KMS-11 (cell line): ENCODE measurements at regions not wholly inside any gene's neighbourhood (a gene's known extent, or its start where the extent isn't known, plus 50 kb on each side); places are given as distances from the start of the nearest gene placed in this dataset.

Source experiments
- H2AFZ ChIP-seq: fragments of 200-600 bp; sonication (generic); 2 replicates; pipeline ENCODE4 v1.6.1; 2016; ENCODE audit warnings: antibody characterized with exemption, mixed run types, low read depth
- H3K27ac ChIP-seq: fragments of 200-600 bp; sonication (generic); 2 replicates; pipeline ENCODE4 v1.6.1; 2016; ENCODE audit warnings: mild to moderate bottlenecking, mixed run types
- H3K27me3 ChIP-seq: fragments of 200-600 bp; sonication (generic); 2 replicates; pipeline ENCODE4 v1.6.1; 2017; ENCODE audit warnings: mild to moderate bottlenecking, low read depth, mixed run types, moderate library complexity; ENCODE audit not compliant: insufficient read depth
- H3K36me3 ChIP-seq: fragments of 200-600 bp; sonication (generic); 2 replicates; pipeline ENCODE4 v1.6.1; 2017; ENCODE audit warnings: mild to moderate bottlenecking, mixed run types; ENCODE audit not compliant: insufficient read depth
- H3K4me1 ChIP-seq: fragments of 200-600 bp; sonication (generic); 2 replicates; pipeline ENCODE4 v1.6.1; 2016; ENCODE audit warnings: mild to moderate bottlenecking, low read depth, mixed run types; ENCODE audit not compliant: poor library complexity, severe bottlenecking
- H3K4me2 ChIP-seq: fragments of 200-600 bp; sonication (generic); 2 replicates; pipeline ENCODE4 v1.7.0; 2016; ENCODE audit warnings: mild to moderate bottlenecking, mixed run types
- H3K4me3 ChIP-seq: fragments of 200-600 bp; sonication (generic); IDR thresholded peaks from 2 replicates; pipeline ENCODE4 v1.6.1; 2017; ENCODE audit warnings: low read depth, low read length, mixed read lengths; ENCODE audit not compliant: insufficient read depth
- H3K79me2 ChIP-seq: fragments of 200-600 bp; sonication (generic); 2 replicates; pipeline ENCODE4 v1.6.1; 2016; ENCODE audit warnings: low read depth, mixed run types; ENCODE audit not compliant: insufficient read depth
- H3K9ac ChIP-seq: fragments of 200-600 bp; sonication (generic); 2 replicates; pipeline ENCODE4 v1.6.1; 2016; ENCODE audit warnings: mild to moderate bottlenecking, mixed run types
- H4K20me1 ChIP-seq: fragments of 200-600 bp; sonication (generic); 2 replicates; pipeline ENCODE4 v1.6.1; 2016; ENCODE audit warnings: mild to moderate bottlenecking, mixed run types; ENCODE audit not compliant: insufficient read depth
- CTCF ChIP-seq: fragments of 200-600 bp; sonication (generic); conservative IDR thresholded peaks from 2 replicates; pipeline ENCODE4 v1.6.1; 2017; ENCODE audit warnings: low read depth, mild to moderate bottlenecking, antibody characterized with exemption, low read length, moderate library complexity, mixed read lengths

GRCh38 chr2:4873876-4874593 is 818.1 kb upstream of the SOX11 start:
- no peak overlapping the region for H3K27ac ChIP-seq
- H3K27me3 ChIP-seq, result no peaks in the 10 kb centered on the region
- no peaks in the 10 kb centered on the region for H3K4me1 ChIP-seq
- H4K20me1 ChIP-seq, result no peaks in the 10 kb centered on the region
- no peak overlapping the region for H3K4me2 ChIP-seq
- H3K36me3 ChIP-seq, result no peaks in the 10 kb centered on the region
- H3K4me3 ChIP-seq, result no peak overlapping the region
- no peak overlapping the region for H2AFZ ChIP-seq
- no peak for TF ChIP-seq CTCF
- H3K9ac ChIP-seq, result no peak overlapping the region
- H3K79me2 ChIP-seq, result no peaks in the 10 kb centered on the region

- Histone ChIP-seq H3K9ac (no peak overlapping the region), H3K36me3 (no peaks in the 10 kb centered on the region), H3K4me2 (no peak overlapping the region), H2AFZ (no peak overlapping the region), H3K4me3 (no peak overlapping the region), H3K27ac (no peak overlapping the region), H4K20me1 (no peaks in the 10 kb centered on the region), H3K27me3 (no peaks in the 10 kb centered on the region), H3K79me2 (no peaks in the 10 kb centered on the region), H3K4me1 (no peaks in the 10 kb centered on the region)
- no peak for TF ChIP-seq CTCF
Observed at GRCh38 chr2:4882421-4882820, 809.8 kb upstream of the SOX11 start.

GRCh38 chr2:4882941-4883340 is 809.2 kb upstream of the SOX11 start:
- no peak for TF ChIP-seq CTCF
- Histone ChIP-seq H3K4me3 (no peak overlapping the region), H3K4me2 (no peak overlapping the region), H3K27me3 (no peaks in the 10 kb centered on the region), H4K20me1 (no peaks in the 10 kb centered on the region), H3K4me1 (no peaks in the 10 kb centered on the region), H2AFZ (no peak overlapping the region), H3K79me2 (no peaks in the 10 kb centered on the region), H3K36me3 (no peaks in the 10 kb centered on the region), H3K9ac (no peak overlapping the region), H3K27ac (no peak overlapping the region)

- Histone ChIP-seq H3K4me1 (no peaks in the 10 kb centered on the region), H3K27me3 (no peaks in the 10 kb centered on the region), H3K9ac (no peak overlapping the region), H3K4me3 (no peak overlapping the region), H3K4me2 (no peak overlapping the region), H2AFZ (no peak overlapping the region), H3K27ac (no peak overlapping the region), H3K79me2 (no peaks in the 10 kb centered on the region), H3K36me3 (no peaks in the 10 kb centered on the region), H4K20me1 (no peaks in the 10 kb centered on the region)
- no peak for TF ChIP-seq CTCF
Observed at GRCh38 chr2:4883375-4883774, 808.8 kb upstream of the SOX11 start.
